ENCODE measurements at regions not wholly inside any gene's neighbourhood (a gene's known extent, or its start where the extent isn't known, plus 50 kb on each side); places are given as distances from the start of the nearest gene placed in this dataset.

- Histone ChIP-seq H3K27me3 (ENCODE audit: control insufficient read depth, insufficient read depth, low read length) (no peaks in the 10 kb centered on the region), H3K4me3 (ENCODE audit: low read depth, low read length) (no peak overlapping the region), H3K36me3 (ENCODE audit: control insufficient read depth, insufficient read depth, low read length) (no peaks in the 10 kb centered on the region)
- no peak for DNase-seq (ENCODE audit: low read depth)
- no peak for TF ChIP-seq CTCF (IDR thresholded peaks at IDR 0.05; ENCODE audit: insufficient read depth, low read length, poor library complexity, severe bottlenecking)
Measured at GRCh38 chr5:173771121-173771724, 116.9 kb upstream of the CPEB4 start.

- no peaks in the 10 kb centered on the region for H3K27me3 ChIP-seq (ENCODE audit: control insufficient read depth, insufficient read depth, low read length)
- TF ChIP-seq CTCF (IDR thresholded peaks at IDR 0.05; ENCODE audit: insufficient read depth, low read length, poor library complexity, severe bottlenecking) = no peak
- DNase-seq (ENCODE audit: low read depth) = no peak
- H3K4me3 ChIP-seq (ENCODE audit: low read depth, low read length) = no peak overlapping the region
- H3K36me3 ChIP-seq (ENCODE audit: control insufficient read depth, insufficient read depth, low read length) = no peaks in the 10 kb centered on the region
Measured at GRCh38 chr5:173771725-173772383, 116.3 kb upstream of the CPEB4 start.

- Histone ChIP-seq H3K36me3 (ENCODE audit: control insufficient read depth, insufficient read depth, low read length) (no peaks in the 10 kb centered on the region), H3K4me3 (ENCODE audit: low read depth, low read length) (no peak overlapping the region), H3K27me3 (ENCODE audit: control insufficient read depth, insufficient read depth, low read length) (no peaks in the 10 kb centered on the region)
- DNase-seq (ENCODE audit: low read depth) = no peak
- no peak for TF ChIP-seq CTCF (IDR thresholded peaks at IDR 0.05; ENCODE audit: insufficient read depth, low read length, poor library complexity, severe bottlenecking)
Measured at GRCh38 chr5:173772384-173773059, 115.6 kb upstream of the CPEB4 start.

- H3K4me3 ChIP-seq (ENCODE audit: low read depth, low read length) = no peak overlapping the region
- no peak for TF ChIP-seq CTCF (IDR thresholded peaks at IDR 0.05; ENCODE audit: insufficient read depth, low read length, poor library complexity, severe bottlenecking)
- no peaks in the 10 kb centered on the region for H3K27me3 ChIP-seq (ENCODE audit: control insufficient read depth, insufficient read depth, low read length)
- DNase-seq (ENCODE audit: low read depth) = no peak
- no peaks in the 10 kb centered on the region for H3K36me3 ChIP-seq (ENCODE audit: control insufficient read depth, insufficient read depth, low read length)
Measured at GRCh38 chr5:173774271-173774761, 113.8 kb upstream of the CPEB4 start.

- no peak for TF ChIP-seq CTCF (IDR thresholded peaks at IDR 0.05; ENCODE audit: insufficient read depth, low read length, poor library complexity, severe bottlenecking)
- H3K36me3 ChIP-seq (ENCODE audit: control insufficient read depth, insufficient read depth, low read length) = no peaks in the 10 kb centered on the region
- H3K4me3 ChIP-seq (ENCODE audit: low read depth, low read length) = no peak overlapping the region
- no peaks in the 10 kb centered on the region for H3K27me3 ChIP-seq (ENCODE audit: control insufficient read depth, insufficient read depth, low read length)
- DNase-seq (ENCODE audit: low read depth) = no peak
Measured at GRCh38 chr5:173775261-173776197, 112.6 kb upstream of the CPEB4 start.

All from kidney epithelial cell (primary cell).